SK-N-SH treated with all-trans-retinoic acid at 6 μM for 48 hours (cell line): ENCODE measurements at regions not wholly inside any gene's neighbourhood (a gene's known extent, or its start where the extent isn't known, plus 50 kb on each side); places are given as distances from the start of the nearest gene placed in this dataset.

Experiments used
- ATAC-seq: fragments of 200-7000 bp; cut with Tn5 transposase; 3 replicates; pipeline ENCODE4 v1.9.1; 2020; ENCODE audit warnings: mild to moderate bottlenecking, moderate library complexity
- ARNTL ChIP-seq: fragments of 450-650 bp; formaldehyde crosslinking; IDR thresholded peaks from 2 replicates; pipeline ENCODE4 v1.5.0; 2020; ENCODE audit warnings: low read depth, mild to moderate bottlenecking, moderate library complexity, borderline replicate concordance
- CSDC2 ChIP-seq: fragments of 250-450 bp; sonication (Bioruptor Pico); IDR thresholded peaks from 2 replicates; pipeline ENCODE4 v1.5.0; 2020; ENCODE audit warnings: mild to moderate bottlenecking, moderate library complexity
- ESRRG ChIP-seq: fragments of 250-450 bp; sonication (Bioruptor Pico); IDR thresholded peaks from 2 replicates; pipeline ENCODE4 v1.6.1; 2021; ENCODE audit warnings: mild to moderate bottlenecking
- GLIS3 ChIP-seq: fragments of 250-450 bp; sonication (Bioruptor Pico); IDR thresholded peaks from 2 replicates; pipeline ENCODE4 v1.5.0; 2020; ENCODE audit warnings: mild to moderate bottlenecking, moderate library complexity
- ISL1 ChIP-seq: fragments of 250-450 bp; sonication (Bioruptor Pico); IDR thresholded peaks from 2 replicates; pipeline ENCODE4 v2.1.2; 2022; ENCODE audit warnings: mild to moderate bottlenecking, moderate library complexity
- OSR1 ChIP-seq: fragments of 250-450 bp; sonication (Bioruptor Pico); IDR thresholded peaks from 2 replicates; pipeline ENCODE4 v1.8.0; 2022; ENCODE audit warnings: moderate library complexity, mild to moderate bottlenecking, inconsistent platforms
- PPARA ChIP-seq: fragments of 250-450 bp; sonication (Bioruptor Pico); IDR thresholded peaks from 2 replicates; pipeline ENCODE4 v1.5.0; 2020; ENCODE audit warnings: mild to moderate bottlenecking, borderline replicate concordance
- RARB ChIP-seq: fragments of 250-450 bp; sonication (Bioruptor Pico); IDR thresholded peaks from 2 replicates; pipeline ENCODE4 v1.8.0; 2021; ENCODE audit warnings: mild to moderate bottlenecking, moderate library complexity
- SNAI2 ChIP-seq: fragments of 250-450 bp; sonication (Bioruptor Pico); IDR thresholded peaks from 2 replicates; pipeline ENCODE4 v1.5.0; 2020; ENCODE audit warnings: mild to moderate bottlenecking, moderate library complexity
- TCF4 ChIP-seq: fragments of 250-450 bp; sonication (Bioruptor Pico); IDR thresholded peaks from 2 replicates; pipeline ENCODE4 v1.8.0; 2021; ENCODE audit warnings: mild to moderate bottlenecking, moderate library complexity, borderline replicate concordance
- TOX ChIP-seq: fragments of 250-450 bp; sonication (Bioruptor Pico); IDR thresholded peaks from 2 replicates; pipeline ENCODE4 v1.8.0; 2021; ENCODE audit warnings: mild to moderate bottlenecking, moderate library complexity, borderline replicate concordance
- TSHZ2 ChIP-seq: fragments of 250-450 bp; sonication (Bioruptor Pico); IDR thresholded peaks from 2 replicates; pipeline ENCODE4 v1.5.0; 2020; ENCODE audit warnings: mild to moderate bottlenecking, moderate library complexity
- ZC3H10 ChIP-seq: fragments of 250-450 bp; sonication (Bioruptor Pico); IDR thresholded peaks from 2 replicates; pipeline ENCODE4 v1.5.1; 2021; ENCODE audit warnings: mild to moderate bottlenecking, moderate library complexity
- ZFP3 ChIP-seq: fragments of 250-450 bp; sonication (Bioruptor Pico); IDR thresholded peaks from 2 replicates; pipeline ENCODE4 v1.5.0; 2020; ENCODE audit warnings: mild to moderate bottlenecking, moderate library complexity
- ZFP30 ChIP-seq: fragments of 450-650 bp; formaldehyde crosslinking; IDR thresholded peaks from 2 replicates; pipeline ENCODE4 v1.5.0; 2022; ENCODE audit warnings: mild to moderate bottlenecking, moderate library complexity
- ZNF565 ChIP-seq: fragments of 450-650 bp; formaldehyde crosslinking; conservative IDR thresholded peaks from 2 replicates; pipeline ENCODE4 v1.5.0; 2020; ENCODE audit warnings: low read depth, mild to moderate bottlenecking, moderate library complexity
- ZNF8 ChIP-seq: fragments of 450-650 bp; formaldehyde crosslinking; IDR thresholded peaks from 2 replicates; pipeline ENCODE4 v1.5.0; 2020; ENCODE audit warnings: mild to moderate bottlenecking, moderate library complexity
- TF ChIP-seq, protein P1 (sequence below): fragments of 250-450 bp; sonication (Bioruptor Pico); IDR thresholded peaks from 2 replicates; pipeline ENCODE4 v1.8.0; 2020; ENCODE audit warnings: mild to moderate bottlenecking, moderate library complexity, borderline replicate concordance
- TF ChIP-seq, protein P2 (sequence below): fragments of 250-450 bp; sonication (Bioruptor Pico); IDR thresholded peaks from 2 replicates; pipeline ENCODE4 v1.5.1; 2020; ENCODE audit warnings: low read depth, mild to moderate bottlenecking, moderate library complexity

DNA sequence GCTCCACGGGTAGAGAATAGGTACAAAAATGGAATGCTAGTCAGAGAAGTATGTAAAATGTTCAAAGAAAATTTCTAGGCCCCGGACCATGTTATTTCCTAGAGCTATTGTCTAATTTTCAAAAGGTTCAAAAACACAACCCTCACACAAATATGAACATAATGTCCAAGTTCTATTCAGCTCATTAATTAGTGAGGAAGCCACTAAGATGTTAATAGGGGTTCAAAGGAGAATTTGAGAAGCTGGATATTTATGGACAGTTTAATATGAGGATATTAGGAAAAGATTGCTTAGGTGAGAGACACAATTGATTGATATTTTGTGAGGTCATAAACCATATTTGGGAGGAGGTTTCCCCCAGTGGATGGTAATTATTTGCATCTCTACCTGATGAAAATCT lies 710.6 kb upstream of the ID2 start:
- no peak for TF ChIP-seq SNAI2
- TF ChIP-seq ISL1: no peak
- TF ChIP-seq, protein P1, sequence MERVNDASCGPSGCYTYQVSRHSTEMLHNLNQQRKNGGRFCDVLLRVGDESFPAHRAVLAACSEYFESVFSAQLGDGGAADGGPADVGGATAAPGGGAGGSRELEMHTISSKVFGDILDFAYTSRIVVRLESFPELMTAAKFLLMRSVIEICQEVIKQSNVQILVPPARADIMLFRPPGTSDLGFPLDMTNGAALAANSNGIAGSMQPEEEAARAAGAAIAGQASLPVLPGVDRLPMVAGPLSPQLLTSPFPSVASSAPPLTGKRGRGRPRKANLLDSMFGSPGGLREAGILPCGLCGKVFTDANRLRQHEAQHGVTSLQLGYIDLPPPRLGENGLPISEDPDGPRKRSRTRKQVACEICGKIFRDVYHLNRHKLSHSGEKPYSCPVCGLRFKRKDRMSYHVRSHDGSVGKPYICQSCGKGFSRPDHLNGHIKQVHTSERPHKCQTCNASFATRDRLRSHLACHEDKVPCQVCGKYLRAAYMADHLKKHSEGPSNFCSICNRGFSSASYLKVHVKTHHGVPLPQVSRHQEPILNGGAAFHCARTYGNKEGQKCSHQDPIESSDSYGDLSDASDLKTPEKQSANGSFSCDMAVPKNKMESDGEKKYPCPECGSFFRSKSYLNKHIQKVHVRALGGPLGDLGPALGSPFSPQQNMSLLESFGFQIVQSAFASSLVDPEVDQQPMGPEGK: no peak
- no peak for TF ChIP-seq OSR1
- TF ChIP-seq TCF4 (CRISPR knock-in tag): no peak
- no peak for TF ChIP-seq ZNF565
- no peak for TF ChIP-seq TSHZ2 (CRISPR knock-in tag)
- TF ChIP-seq, protein P2, sequence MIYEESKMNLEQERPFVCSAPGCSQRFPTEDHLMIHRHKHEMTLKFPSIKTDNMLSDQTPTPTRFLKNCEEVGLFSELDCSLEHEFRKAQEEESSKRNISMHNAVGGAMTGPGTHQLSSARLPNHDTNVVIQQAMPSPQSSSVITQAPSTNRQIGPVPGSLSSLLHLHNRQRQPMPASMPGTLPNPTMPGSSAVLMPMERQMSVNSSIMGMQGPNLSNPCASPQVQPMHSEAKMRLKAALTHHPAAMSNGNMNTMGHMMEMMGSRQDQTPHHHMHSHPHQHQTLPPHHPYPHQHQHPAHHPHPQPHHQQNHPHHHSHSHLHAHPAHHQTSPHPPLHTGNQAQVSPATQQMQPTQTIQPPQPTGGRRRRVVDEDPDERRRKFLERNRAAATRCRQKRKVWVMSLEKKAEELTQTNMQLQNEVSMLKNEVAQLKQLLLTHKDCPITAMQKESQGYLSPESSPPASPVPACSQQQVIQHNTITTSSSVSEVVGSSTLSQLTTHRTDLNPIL (CRISPR knock-in tag): no peak
- no peak for TF ChIP-seq ZNF8 (CRISPR knock-in tag)
- TF ChIP-seq ZFP30 (CRISPR knock-in tag): no peak
- no peak for TF ChIP-seq ARNTL (CRISPR knock-in tag)
- no peak for TF ChIP-seq ESRRG (CRISPR knock-in tag)
- TF ChIP-seq RARB (CRISPR knock-in tag): no peak
- TF ChIP-seq PPARA (CRISPR knock-in tag): no peak
- no peak for ATAC-seq

- no peak for ATAC-seq
- TF ChIP-seq ZFP30 (CRISPR knock-in tag): no peak
- no peak for TF ChIP-seq OSR1
- no peak for TF ChIP-seq TCF4 (CRISPR knock-in tag)
- no peak for TF ChIP-seq ZNF8 (CRISPR knock-in tag)
- TF ChIP-seq ZNF565: no peak
- TF ChIP-seq PPARA (CRISPR knock-in tag): no peak
- TF ChIP-seq TOX (CRISPR knock-in tag): no peak
- TF ChIP-seq CSDC2 (CRISPR knock-in tag): no peak
- TF ChIP-seq, protein P2 (CRISPR knock-in tag): no peak
- TF ChIP-seq ESRRG (CRISPR knock-in tag): no peak
- TF ChIP-seq RARB (CRISPR knock-in tag): no peak
- TF ChIP-seq GLIS3 (CRISPR knock-in tag): no peak
- TF ChIP-seq ZFP3 (CRISPR knock-in tag): no peak
- TF ChIP-seq, protein P1: no peak
- no peak for TF ChIP-seq ZC3H10
Measured at GRCh38 chr2:7971841-7972240, 710.0 kb upstream of the ID2 start.

DNA sequence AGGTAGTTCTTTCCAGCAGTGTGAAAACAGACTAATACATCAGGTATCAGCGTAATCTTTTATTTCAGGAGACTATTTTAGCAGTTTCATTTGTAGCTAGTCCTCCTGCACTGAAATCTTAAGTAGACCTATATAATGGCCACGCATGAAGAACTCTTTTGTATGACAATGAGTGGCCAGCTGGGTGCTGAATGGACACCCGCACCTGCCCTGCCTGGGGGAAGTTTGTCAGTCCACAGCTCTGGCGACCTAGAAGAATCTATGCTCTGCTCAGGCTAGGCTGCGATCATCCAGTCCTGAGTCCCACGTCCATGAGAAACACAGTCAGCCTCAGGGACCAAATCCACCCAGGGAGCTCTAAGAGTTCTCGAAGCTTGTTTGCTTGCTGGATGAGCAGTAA lies 709.2 kb upstream of the ID2 start:
- no peak for TF ChIP-seq GLIS3 (CRISPR knock-in tag)
- no peak for TF ChIP-seq CSDC2 (CRISPR knock-in tag)
- TF ChIP-seq, protein P1: no peak
- no peak for TF ChIP-seq TOX (CRISPR knock-in tag)
- no peak for TF ChIP-seq ZNF565
- ATAC-seq: no peak
